SJCRH30 (cell line): ENCODE measurements at regions not wholly inside any gene's neighbourhood (a gene's known extent, or its start where the extent isn't known, plus 50 kb on each side); places are given as distances from the start of the nearest gene placed in this dataset.
"Not testable (repeated sequence)": the region's sequence is repeated elsewhere in the genome, so short reads cannot be mapped to it uniquely, and the experiment has no call there.

Experiments used
- DNase-seq, 2 experiments: peaks; one replicate each; pipeline ENCODE4 v3.0.0-alpha.2; 2015 to 2020
- H3K27ac ChIP-seq: fragments of 250-450 bp; sonication (Bioruptor Pico); 2 replicates; pipeline ENCODE4 v1.5.1; 2020; ENCODE audit warnings: mild to moderate bottlenecking, moderate library complexity
- H3K27me3 ChIP-seq: fragments of 250-450 bp; sonication (Bioruptor Pico); 2 replicates; pipeline ENCODE4 v1.5.1; 2020; ENCODE audit warnings: mild to moderate bottlenecking, moderate library complexity
- H3K36me3 ChIP-seq: fragments of 250-450 bp; sonication (Bioruptor Pico); 2 replicates; pipeline ENCODE4 v1.5.1; 2020; ENCODE audit warnings: mild to moderate bottlenecking, moderate library complexity
- H3K4me1 ChIP-seq: fragments of 250-450 bp; sonication (Bioruptor Pico); 2 replicates; pipeline ENCODE4 v1.5.1; 2020; ENCODE audit warnings: mild to moderate bottlenecking, moderate library complexity
- H3K4me3 ChIP-seq: fragments of 250-450 bp; sonication (Bioruptor Pico); 2 replicates; pipeline ENCODE4 v1.5.1; 2020; ENCODE audit warnings: mild to moderate bottlenecking, moderate library complexity
- H3K9me3 ChIP-seq: fragments of 250-450 bp; sonication (Bioruptor Pico); replicated peaks from 2 replicates; pipeline ENCODE4 v1.5.1; 2020; ENCODE audit warnings: mild to moderate bottlenecking, moderate library complexity

DNA sequence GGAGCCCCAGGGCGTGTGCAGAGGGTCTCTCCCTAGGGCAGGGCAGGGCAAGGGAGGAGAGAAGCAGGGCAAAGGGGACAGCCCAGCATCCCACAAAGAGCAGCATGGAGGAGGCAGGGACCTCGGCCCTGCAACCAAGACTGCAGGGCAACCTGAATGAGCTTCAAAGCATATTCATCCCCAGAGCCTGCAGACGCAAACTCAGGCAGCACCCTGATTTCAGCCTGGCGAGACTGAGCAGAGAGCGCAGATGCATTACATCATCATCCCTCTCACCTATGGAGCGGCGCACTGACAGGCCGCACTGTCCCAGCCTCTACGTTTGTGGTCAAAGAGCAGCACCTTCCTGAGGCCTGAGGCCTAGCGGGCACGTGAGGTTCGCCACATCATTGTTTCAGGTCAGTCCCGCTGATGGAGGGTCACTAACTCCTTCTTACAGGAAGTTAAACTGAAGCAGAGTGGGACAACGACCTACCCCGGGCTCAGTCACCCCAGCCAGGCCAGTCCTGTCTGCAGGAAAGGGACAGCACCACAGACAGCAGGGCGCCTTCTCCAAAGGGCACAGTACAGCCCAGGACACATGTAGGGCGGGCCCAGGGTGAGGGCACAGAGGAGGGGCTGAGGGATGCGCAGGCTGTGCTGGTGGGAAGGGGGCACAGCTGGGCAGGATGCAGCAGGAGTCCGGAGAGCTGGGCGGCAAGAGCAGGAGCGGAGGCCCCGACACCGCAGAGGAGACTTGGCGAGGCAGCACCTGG lies 67.2 kb upstream of the RAB6C start:
- Histone ChIP-seq H3K4me3 (no peak overlapping the region), H3K27ac (no peak overlapping the region), H3K9me3 (no peaks in the 10 kb centered on the region), H3K27me3 (peaks cover 2% of the 10 kb centered on the region; the same call in 1 of the 2 replicates), H3K4me1 (no peaks in the 10 kb centered on the region), H3K36me3 (no peaks in the 10 kb centered on the region)
- no peak for DNase-seq

DNA sequence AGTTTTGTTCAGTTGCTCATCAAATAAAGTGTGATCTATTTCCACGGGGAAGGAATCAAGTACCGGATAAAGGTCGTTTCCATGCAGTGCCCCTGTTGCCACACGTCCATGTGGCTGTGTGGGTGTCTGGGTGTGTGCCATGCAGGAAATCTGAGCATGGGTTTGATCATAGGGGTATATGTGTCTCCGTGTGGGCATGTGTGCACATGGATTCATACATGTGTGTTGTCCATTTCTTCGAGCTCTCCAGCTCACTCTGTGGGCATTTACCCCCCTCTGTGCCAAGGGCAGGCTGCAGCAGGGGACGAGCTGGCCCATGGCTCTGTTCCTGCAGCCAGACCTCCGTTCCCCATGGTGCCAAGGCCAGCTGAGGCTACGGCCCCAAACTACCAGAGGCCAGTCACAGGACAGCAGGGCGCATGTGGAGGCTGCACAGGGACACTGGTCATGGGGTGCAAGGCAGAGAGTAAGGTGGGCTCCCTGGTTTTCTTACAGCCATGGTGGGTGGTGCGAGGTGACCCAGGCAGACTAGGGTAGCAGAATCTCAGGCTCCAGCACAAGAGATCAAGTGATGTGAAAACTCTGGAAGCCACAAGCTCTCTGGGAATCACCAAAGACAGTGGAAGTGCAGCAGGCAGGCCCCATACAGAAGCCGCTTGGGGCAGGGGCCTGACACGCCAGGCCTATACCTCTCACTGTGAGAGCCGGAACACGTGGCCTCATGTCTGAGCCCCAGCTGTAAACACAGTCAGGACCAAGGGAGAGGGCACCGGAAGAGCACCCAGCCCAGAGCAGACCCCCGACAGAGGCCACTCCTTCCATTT lies 66.4 kb upstream of the RAB6C start:
- Histone ChIP-seq H3K4me3 (no peak overlapping the region), H3K4me1 (no peaks in the 10 kb centered on the region), H3K27me3 (no peaks in the 10 kb centered on the region), H3K9me3 (no peaks in the 10 kb centered on the region; the same call in 1 of the 2 replicates), H3K27ac (no peak overlapping the region), H3K36me3 (no peaks in the 10 kb centered on the region)
- DNase-seq = no peak

DNA sequence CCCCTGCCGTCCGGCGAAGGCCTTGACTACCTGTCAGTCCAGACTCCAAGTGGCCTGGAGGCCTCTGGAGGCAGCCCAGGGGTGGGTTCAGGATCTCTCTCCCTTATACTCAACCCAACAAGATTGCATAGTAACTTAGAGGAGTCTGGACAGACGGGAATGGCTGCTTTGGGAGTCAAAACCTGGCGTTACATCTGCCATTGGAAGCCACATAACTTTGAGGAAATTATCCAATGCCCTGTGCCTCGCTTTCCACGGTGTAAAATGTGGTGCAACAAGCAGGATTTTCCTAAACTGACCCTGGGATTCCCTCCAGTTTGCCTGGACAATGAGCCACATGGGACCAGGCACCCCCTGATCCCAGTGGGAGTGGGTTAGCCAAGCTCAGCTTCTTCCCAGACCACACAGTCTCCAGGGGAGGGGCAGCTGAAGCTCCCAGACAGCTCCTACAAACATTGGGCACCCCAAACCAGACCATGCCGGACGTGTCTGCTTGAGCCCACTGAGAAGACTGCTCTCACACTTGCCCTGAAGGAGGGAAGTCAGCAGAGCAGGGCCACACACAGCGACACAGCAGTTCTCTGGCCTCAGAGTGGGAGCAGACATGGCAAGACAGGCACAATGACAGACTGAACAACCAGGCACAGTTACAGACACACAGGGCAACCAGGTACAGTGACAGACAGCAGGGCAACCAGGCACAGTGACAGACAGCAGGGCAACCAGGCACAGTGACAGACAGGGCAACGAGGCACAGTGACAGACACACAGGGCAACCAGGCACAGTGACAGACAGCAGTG lies 65.6 kb upstream of the RAB6C start:
- Histone ChIP-seq H3K4me1 (no peaks in the 10 kb centered on the region), H3K9me3 (no peaks in the 10 kb centered on the region; the same call in 1 of the 2 replicates), H3K36me3 (no peaks in the 10 kb centered on the region), H3K27ac (no peak overlapping the region), H3K27me3 (no peaks in the 10 kb centered on the region), H3K4me3 (no peak overlapping the region)
- no peak for DNase-seq

GRCh38 chr2:129914538-129915302 lies 64.7 kb upstream of the RAB6C start:
- no peaks in the 10 kb centered on the region; the same call in 1 of the 2 replicates for H3K9me3 ChIP-seq
- no peak for DNase-seq
- no peaks in the 10 kb centered on the region for H3K27me3 ChIP-seq
- no peak overlapping the region for H3K4me3 ChIP-seq
- H3K36me3 ChIP-seq = no peaks in the 10 kb centered on the region
- no peak overlapping the region for H3K27ac ChIP-seq
- no peaks in the 10 kb centered on the region for H3K4me1 ChIP-seq

DNA sequence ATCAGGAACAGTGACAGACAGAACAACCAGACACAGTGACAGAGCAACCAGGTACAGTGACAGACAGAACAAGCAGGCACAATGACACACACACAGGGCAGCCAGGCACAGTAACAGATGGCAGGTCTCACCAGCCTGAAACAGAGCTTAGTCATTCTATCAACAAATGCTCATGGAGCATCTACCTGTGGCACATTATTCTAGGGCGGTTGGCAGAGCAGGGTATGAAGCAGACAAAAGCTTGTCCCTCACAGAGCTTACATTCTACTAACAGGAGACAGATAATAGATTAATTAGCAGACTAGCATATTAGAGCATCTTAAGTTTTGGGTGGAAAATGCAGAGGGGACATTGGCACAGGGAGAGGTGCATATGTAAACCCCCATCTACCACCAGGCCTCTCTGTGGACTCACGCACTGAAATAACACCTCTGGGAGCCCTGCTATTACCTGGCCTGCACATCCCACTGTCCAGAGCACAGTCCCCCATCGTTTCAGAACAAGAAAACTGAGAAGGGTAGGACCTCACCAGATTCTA lies 64.1 kb upstream of the RAB6C start:
- Histone ChIP-seq H3K4me3 (no peak overlapping the region), H3K36me3 (no peaks in the 10 kb centered on the region), H3K4me1 (no peaks in the 10 kb centered on the region), H3K9me3 (no peaks in the 10 kb centered on the region; the same call in 1 of the 2 replicates), H3K27ac (no peak overlapping the region), H3K27me3 (no peaks in the 10 kb centered on the region)
- DNase-seq = no peak

GRCh38 chr2:129918604-129919003 lies 60.9 kb upstream of the RAB6C start:
- H3K9me3 ChIP-seq = no peaks in the 10 kb centered on the region; the same call in 1 of the 2 replicates
- DNase-seq = no peak
- H3K27ac ChIP-seq = no peak overlapping the region
- H3K4me1 ChIP-seq = no peaks in the 10 kb centered on the region
- no peaks in the 10 kb centered on the region for H3K36me3 ChIP-seq
- H3K27me3 ChIP-seq = no peaks in the 10 kb centered on the region
- no peak overlapping the region for H3K4me3 ChIP-seq

- H3K27ac ChIP-seq = no peak overlapping the region
- no peak overlapping the region for H3K4me3 ChIP-seq
- no peak for DNase-seq
- no peaks in the 10 kb centered on the region for H3K36me3 ChIP-seq
- no peaks in the 10 kb centered on the region; the same call in 1 of the 2 replicates for H3K9me3 ChIP-seq
- no peaks in the 10 kb centered on the region for H3K4me1 ChIP-seq
- H3K27me3 ChIP-seq = no peaks in the 10 kb centered on the region
Measured at GRCh38 chr2:129922571-129923264, 56.7 kb upstream of the RAB6C start.

DNA sequence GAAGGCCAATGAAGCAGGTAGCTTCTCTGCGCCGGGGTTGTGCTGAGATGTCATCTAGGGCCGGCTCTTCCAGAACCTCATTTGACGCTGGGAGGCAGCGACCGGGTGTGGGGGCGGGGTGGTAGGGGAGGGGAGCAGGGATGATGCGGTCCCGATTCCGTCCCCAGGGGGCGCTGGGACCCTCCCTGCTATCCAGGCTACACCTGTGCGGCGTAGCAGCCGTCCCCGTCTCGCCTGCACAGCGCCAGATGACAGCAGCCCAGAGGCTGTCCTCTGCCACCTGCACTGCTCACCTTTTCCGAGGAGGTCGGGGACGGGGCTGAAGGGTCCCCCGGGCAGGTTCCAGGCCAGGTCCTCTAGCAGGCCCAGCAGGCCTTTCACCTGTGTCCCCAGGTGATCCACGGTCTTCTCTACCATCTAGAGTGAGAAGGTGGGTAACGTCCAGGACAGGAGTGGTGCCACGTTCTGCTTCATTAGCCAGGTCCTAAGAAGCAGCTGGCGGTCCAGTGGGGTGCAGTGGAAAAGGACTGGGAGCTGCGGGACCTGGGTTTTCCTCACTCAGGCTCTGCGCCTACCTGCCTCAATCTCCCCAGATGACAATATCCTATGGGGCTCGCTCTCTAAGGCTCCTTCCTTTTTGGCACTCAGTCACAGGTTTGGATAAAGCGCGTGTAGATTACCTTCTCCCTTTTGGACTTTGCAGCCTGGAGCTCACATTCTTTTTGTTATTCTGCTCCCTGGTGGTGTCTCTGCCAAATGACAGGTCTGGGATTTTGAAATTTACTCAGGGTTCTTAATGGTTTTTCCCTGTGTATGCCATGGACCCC lies 56.0 kb upstream of the RAB6C start:
- no peak overlapping the region for H3K27ac ChIP-seq
- H3K27me3 ChIP-seq = no peaks in the 10 kb centered on the region
- H3K4me1 ChIP-seq = no peaks in the 10 kb centered on the region
- H3K9me3 ChIP-seq = no peaks in the 10 kb centered on the region; the same call in 1 of the 2 replicates
- DNase-seq = peak in 1 of 2 experiments; percentile 62
- no peak overlapping the region for H3K4me3 ChIP-seq
- H3K36me3 ChIP-seq = no peaks in the 10 kb centered on the region

- not testable (repeated sequence) for H3K27ac ChIP-seq, H3K36me3 ChIP-seq, H3K4me3 ChIP-seq, DNase-seq, H3K9me3 ChIP-seq, H3K4me1 ChIP-seq, H3K27me3 ChIP-seq
Measured at GRCh38 chr2:129924115-129924514, 55.4 kb upstream of the RAB6C start.

GRCh38 chr2:129925381-129925780 lies 54.1 kb upstream of the RAB6C start:
- DNase-seq = no peak
- Histone ChIP-seq H3K27me3 (no peaks in the 10 kb centered on the region), H3K9me3 (no peaks in the 10 kb centered on the region)

GRCh38 chr2:129927696-129928095 lies 51.8 kb upstream of the RAB6C start:
- Histone ChIP-seq H3K36me3 (no peaks in the 10 kb centered on the region), H3K4me1 (peaks cover 10% of the 10 kb centered on the region), H3K4me3 (no peak overlapping the region), H3K27ac (no peak overlapping the region), H3K27me3 (no peaks in the 10 kb centered on the region), H3K9me3 (no peaks in the 10 kb centered on the region)
- DNase-seq = no peak

More at GRCh38 chr2:129925381-129925780, 54.1 kb upstream of the RAB6C start:
- peaks cover 10% of the 10 kb centered on the region for H3K4me1 ChIP-seq
- no peak overlapping the region for H3K4me3 ChIP-seq
- H3K36me3 ChIP-seq = no peaks in the 10 kb centered on the region
- H3K27ac ChIP-seq = no peak overlapping the region

DNA sequence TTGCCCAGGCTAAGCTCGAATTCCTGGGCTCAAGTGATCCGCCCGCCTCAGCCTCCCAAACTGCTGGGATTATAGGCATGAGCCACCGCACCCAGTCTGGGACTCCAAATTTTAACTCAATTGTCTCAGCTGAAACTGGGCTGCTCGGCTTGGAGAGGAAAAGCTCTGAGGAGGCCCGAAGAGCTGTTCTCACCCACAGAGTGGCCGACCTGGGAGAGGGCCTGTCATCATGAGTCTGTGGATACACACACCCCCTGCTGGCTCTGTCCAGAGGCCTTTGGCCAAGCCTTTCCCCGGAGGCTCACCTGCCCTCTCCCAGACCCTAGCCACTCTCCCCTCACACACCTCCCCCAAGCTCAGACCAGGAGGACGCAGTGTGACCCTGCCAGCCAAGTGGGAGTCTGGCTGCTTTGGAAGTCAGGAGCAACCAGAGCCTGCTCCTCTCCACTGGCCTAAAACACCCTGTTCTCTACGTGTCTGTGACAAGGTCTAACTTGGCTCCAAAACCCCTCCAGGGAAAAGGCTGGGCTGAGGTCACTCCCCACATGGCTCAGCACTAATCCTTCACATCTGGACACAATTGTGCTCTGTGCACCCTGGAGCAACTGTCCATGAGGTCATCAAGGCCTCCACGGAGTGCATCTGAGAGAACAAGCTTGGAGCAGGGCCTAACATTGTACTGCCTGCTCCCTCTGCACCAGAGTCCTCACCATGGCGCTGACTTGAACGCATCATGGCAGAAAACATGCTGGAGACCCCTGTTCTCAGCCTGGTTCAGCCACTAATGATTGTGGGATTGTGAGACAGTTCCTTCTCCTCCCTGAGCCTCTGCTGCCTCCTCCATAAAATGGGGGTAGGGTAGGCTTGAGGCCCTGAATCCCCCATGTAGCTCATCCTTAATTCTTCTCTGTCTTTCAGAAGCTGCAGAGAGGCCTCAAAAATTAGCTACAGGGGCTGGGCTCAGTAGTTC lies 49.9 kb upstream of the RAB6C start:
- Histone ChIP-seq H3K27ac (peak overlapping the region; percentile 57), H3K9me3 (no peaks in the 10 kb centered on the region), H3K27me3 (no peaks in the 10 kb centered on the region), H3K4me1 (peaks cover 10% of the 10 kb centered on the region), H3K4me3 (no peak overlapping the region), H3K36me3 (no peaks in the 10 kb centered on the region)
- peak; percentile 82 to 83 for DNase-seq
